BJ (cell line): ENCODE measurements at regions not wholly inside any gene's neighbourhood (a gene's known extent, or its start where the extent isn't known, plus 50 kb on each side); places are given as distances from the start of the nearest gene placed in this dataset.

Source experiments
- CTCF ChIA-PET: fragments of 350-600 bp; formaldehyde crosslinking; extraction: SDS; loops from one replicate; lab custom pipeline; 2021; ENCODE audit warnings: antibody characterized with exemption, inconsistent platforms; lab: Yijun Ruan, JAX
- POLR2A ChIA-PET: fragments of 300-600 bp; sonication (Branson Sonifier 250); formaldehyde crosslinking; extraction: SDS; loops from one replicate; lab custom pipeline; 2021; ENCODE audit warnings: antibody characterized with exemption; lab: Charles Lee
- DNase-seq: peaks from one replicate; pipeline ENCODE4 v3.0.0-alpha.2; 2011; ENCODE audit warnings: low read depth
- H3K27me3 ChIP-seq: 2 replicates; pipeline ENCODE4 v1.6.0; 2011; ENCODE audit warnings: low read length; ENCODE audit not compliant: control insufficient read depth, insufficient read depth
- H3K36me3 ChIP-seq: 2 replicates; pipeline ENCODE4 v1.5.1; 2011; ENCODE audit warnings: low read length; ENCODE audit not compliant: control insufficient read depth, insufficient read depth
- H3K4me3 ChIP-seq: 2 replicates; pipeline ENCODE4 v1.5.1; 2011; ENCODE audit warnings: low read depth, mild to moderate bottlenecking, control low read depth, low read length
- CTCF ChIP-seq: IDR thresholded peaks from 2 replicates; pipeline ENCODE4 v1.5.1; 2011; ENCODE audit warnings: low read depth, mild to moderate bottlenecking, control low read depth, inconsistent platforms, low read length, moderate library complexity; ENCODE audit not compliant: insufficient read depth

- Histone ChIP-seq H3K36me3 (no peaks in the 10 kb centered on the region), H3K4me3 (no peak overlapping the region), H3K27me3 (no peaks in the 10 kb centered on the region)
- CTCF ChIA-PET = no interaction called here
- DNase-seq = no peak
- POLR2A ChIA-PET = no interaction called here
- TF ChIP-seq CTCF = no peak
These were observed 232.2 kb downstream of the TUBA3C start for GRCh38 chr13:18949489-18949761.

DNA sequence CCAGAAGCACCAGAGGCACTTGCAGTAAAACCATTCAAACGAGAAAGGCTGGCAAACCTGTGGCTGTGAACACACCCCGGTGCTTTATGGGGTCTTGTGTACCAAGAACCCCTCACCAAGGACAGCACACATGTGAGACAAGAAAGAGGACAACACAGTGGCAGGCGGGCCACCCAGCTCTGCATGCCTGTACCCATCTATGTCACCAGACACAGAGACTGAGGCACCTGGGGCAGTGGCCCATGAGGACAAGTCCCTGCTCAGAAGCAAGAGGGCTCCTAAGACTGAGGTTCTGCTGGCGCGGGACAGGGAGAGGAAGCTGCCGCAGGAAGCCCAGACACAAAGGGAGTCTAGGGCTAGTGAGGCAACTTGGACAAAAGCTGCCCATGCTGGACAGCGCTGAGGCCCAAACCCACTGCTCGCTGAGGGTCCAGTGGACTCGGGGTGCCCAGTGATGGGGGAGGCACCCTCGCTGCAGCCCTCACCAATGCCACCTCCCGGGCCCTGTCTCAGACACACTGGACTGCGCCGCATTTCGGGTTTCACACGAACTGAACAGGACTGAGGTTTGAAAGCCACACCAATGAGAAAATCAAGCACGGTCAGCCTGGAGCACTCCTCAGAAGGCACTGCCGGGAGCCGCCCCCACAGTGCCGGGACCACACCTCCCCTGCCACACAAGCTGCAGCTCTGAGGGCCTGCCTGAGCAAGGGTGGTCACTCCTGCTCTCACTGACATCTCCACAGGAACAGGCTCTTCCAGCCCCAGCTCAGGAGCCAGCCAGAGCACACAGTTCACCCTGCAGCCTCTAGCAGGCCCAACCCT lies 232.7 kb downstream of the TUBA3C start:
- TF ChIP-seq CTCF = no peak
- H3K4me3 ChIP-seq = no peak overlapping the region
- POLR2A ChIA-PET = no interaction called here
- no peak for DNase-seq
- CTCF ChIA-PET = no interaction called here
- H3K27me3 ChIP-seq = no peaks in the 10 kb centered on the region
- H3K36me3 ChIP-seq = no peaks in the 10 kb centered on the region

GRCh38 chr13:18948012-18948663 lies 233.5 kb downstream of the TUBA3C start:
- no peak for TF ChIP-seq CTCF

DNA sequence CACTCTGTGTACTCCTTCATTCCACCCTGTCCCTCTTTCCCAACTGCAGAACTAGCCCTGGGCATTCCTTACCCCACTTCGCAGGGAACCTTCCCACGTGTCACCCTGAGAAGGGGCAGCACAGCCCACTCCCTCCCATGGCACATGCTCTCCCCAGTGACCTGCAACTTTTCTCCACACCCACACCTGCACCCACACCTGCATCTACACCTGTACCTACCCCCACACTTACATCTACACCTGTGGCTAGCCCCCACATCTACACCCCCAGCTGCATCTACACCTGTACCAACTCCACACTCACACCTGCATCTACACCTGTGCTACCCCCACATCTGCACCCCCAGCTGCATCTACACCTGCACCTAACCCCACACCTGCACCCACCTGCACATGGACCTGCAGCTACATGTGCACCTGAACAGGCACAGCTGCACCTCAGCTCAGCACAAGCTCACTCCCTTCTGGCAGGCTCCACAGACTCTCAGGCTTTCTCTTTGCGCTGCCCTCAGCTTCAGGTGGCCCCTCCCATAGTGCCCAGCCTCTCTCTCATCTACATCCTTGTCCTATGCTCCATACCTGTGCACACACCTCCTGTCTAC lies 234.1 kb downstream of the TUBA3C start:
- TF ChIP-seq CTCF = no peak
- Histone ChIP-seq H3K36me3 (no peaks in the 10 kb centered on the region), H3K27me3 (no peaks in the 10 kb centered on the region), H3K4me3 (no peak overlapping the region)
- no peak for DNase-seq
- ChIA-PET CTCF (no interaction called here), POLR2A (no interaction called here)

More at GRCh38 chr13:18948012-18948663, 233.5 kb downstream of the TUBA3C start:
- no peaks in the 10 kb centered on the region for H3K27me3 ChIP-seq
- no peaks in the 10 kb centered on the region for H3K36me3 ChIP-seq
- DNase-seq = no peak
- CTCF ChIA-PET = no interaction called here
- POLR2A ChIA-PET = no interaction called here
- no peak overlapping the region for H3K4me3 ChIP-seq

DNA sequence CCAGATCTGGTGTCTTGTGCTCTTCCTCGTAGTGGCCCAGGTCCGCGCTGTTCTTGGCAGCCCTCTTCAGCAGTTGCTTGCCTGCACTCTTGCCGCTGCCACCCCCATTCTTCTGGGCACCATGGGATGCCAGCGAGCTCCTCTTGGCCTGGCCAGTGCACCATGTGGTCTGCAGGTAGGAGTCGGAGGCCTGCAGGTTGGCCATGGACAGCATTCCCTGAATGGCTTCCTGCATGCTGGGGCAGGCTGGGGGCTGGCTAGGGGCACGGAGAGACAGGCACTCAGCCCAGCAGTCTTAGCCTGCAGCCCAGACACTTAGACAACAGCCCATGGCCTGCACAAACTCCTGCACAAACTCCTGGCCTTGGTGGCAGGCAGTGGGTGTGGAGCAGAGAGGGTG lies 234.9 kb downstream of the TUBA3C start:
- POLR2A ChIA-PET = no interaction called here
- Histone ChIP-seq H3K4me3 (no peak overlapping the region), H3K36me3 (no peaks in the 10 kb centered on the region), H3K27me3 (no peaks in the 10 kb centered on the region)
- DNase-seq = no peak
- CTCF ChIA-PET = no interaction called here
- no peak for TF ChIP-seq CTCF
